Prostate gland (tissue), 2 donors: ENCODE measurements at regions not wholly inside any gene's neighbourhood (a gene's known extent, or its start where the extent isn't known, plus 50 kb on each side); places are given as distances from the start of the nearest gene placed in this dataset.

Experiments
- DNase-seq: peaks from one replicate; pipeline ENCODE4 v3.0.0-alpha.2; 2019; ENCODE audit warnings: low spot score
- H3K27ac ChIP-seq, 2 donors: fragments of 200-600 bp; sonication (generic); 2 replicates each; pipeline ENCODE4 v1.5.1; 2017 to 2019
- H3K27me3 ChIP-seq: fragments of 200-600 bp; sonication (generic); replicated peaks from 2 replicates; pipeline ENCODE4 v1.5.1; 2019; ENCODE audit not compliant: insufficient read depth
- H3K36me3 ChIP-seq, 2 donors: fragments of 200-600 bp; sonication (generic); 1 replicate in 1 of 2; 2 replicates in 1 of 2; pipeline versions ENCODE4 v1.5.1 to v1.8.1; 2017 to 2019
- H3K4me1 ChIP-seq: fragments of 200-600 bp; sonication (generic); replicated peaks from 2 replicates; pipeline ENCODE4 v1.5.1; 2019
- H3K4me3 ChIP-seq, 2 donors: fragments of 200-600 bp; sonication (generic); 2 replicates each; pipeline ENCODE4 v1.5.1; 2017 to 2019
- H3K9me3 ChIP-seq: fragments of 200-600 bp; sonication (generic); 2 replicates; pipeline ENCODE4 v1.5.1; 2017
- CTCF ChIP-seq, 4 experiments: fragments of 200-600 bp in 2 of 4; fragments of 450-650 bp in 2 of 4; sonication (generic) in 2 of 4; IDR thresholded peaks; 1 replicate in 3 of 4; 2 replicates in 1 of 4; pipeline ENCODE4 v1.5.1; 2016 to 2019; ENCODE audit warnings: antibody characterized with exemption in 4 of 4, mild to moderate bottlenecking in 2 of 4, moderate library complexity in 2 of 4
- POLR2A ChIP-seq: fragments of 450-650 bp; IDR thresholded peaks from one replicate; pipeline ENCODE4 v1.6.1; 2016; ENCODE audit warnings: antibody characterized with exemption, mild to moderate bottlenecking
- POLR2AphosphoS5 ChIP-seq: sonication (generic); formaldehyde crosslinking; IDR thresholded peaks from one replicate; pipeline ENCODE4 v1.6.1; 2017; ENCODE audit warnings: antibody characterized with exemption
- WGBS: methylation state at CpG from one replicate; pipeline ENCODE4 v1.1.5; 2018; 5-methylcytosine and 5-hydroxymethylcytosine counted together
- intact Hi-C: fragments of 100-400 bp; cut with DNase I; formaldehyde crosslinking; loops from one replicate; pipeline ENCODE4 v1.14.2; 2022

- H3K9me3 ChIP-seq, result no peaks in the 10 kb centered on the region
- H3K4me3 ChIP-seq, result no peak overlapping the region
- no peak for DNase-seq
- H3K36me3 ChIP-seq, result no peaks in the 10 kb centered on the region
- H3K4me1 ChIP-seq, result no peaks in the 10 kb centered on the region
- H3K27ac ChIP-seq, result no peak overlapping the region
- intact Hi-C loops, result loop anchor here (10.0 kb wide), 1 partner anchor 207 kb away; no protein-coding TSS in a partner anchor
- H3K27me3 ChIP-seq, result peaks cover 6% of the 10 kb centered on the region
- 57% methylated on average over 40 of the region's 40 CpGs for WGBS
- TF ChIP-seq POLR2AphosphoS5, result no peak
- no peak for TF ChIP-seq CTCF (IDR thresholded peaks at IDR 0.05)
- no peak for TF ChIP-seq POLR2A
These were observed 249.1 kb downstream of the C16orf95 start for GRCh38 chr16:87067836-87068761.

- H3K4me3 ChIP-seq, result no peak overlapping the region
- DNase-seq, result no peak
- peaks cover 6% of the 10 kb centered on the region for H3K27me3 ChIP-seq
- intact Hi-C loops, result loop anchor here (10.0 kb wide), 1 partner anchor 206 kb away; no protein-coding TSS in a partner anchor
- WGBS, result 73% methylated on average over 20 of the region's 20 CpGs
- TF ChIP-seq POLR2AphosphoS5 (no peak), POLR2A (no peak), CTCF (IDR thresholded peaks at IDR 0.05) (no peak)
- no peaks in the 10 kb centered on the region for H3K9me3 ChIP-seq
- H3K4me1 ChIP-seq, result no peaks in the 10 kb centered on the region
- no peaks in the 10 kb centered on the region for H3K36me3 ChIP-seq
- H3K27ac ChIP-seq, result no peak overlapping the region
These were observed 248.4 kb downstream of the C16orf95 start for GRCh38 chr16:87068762-87069150.

- intact Hi-C loops, result no loop called here
- TF ChIP-seq POLR2A (no peak), POLR2AphosphoS5 (no peak), CTCF (IDR thresholded peaks at IDR 0.05) (no peak)
- no peak for DNase-seq
- Histone ChIP-seq H3K4me1 (no peaks in the 10 kb centered on the region), H3K9me3 (no peaks in the 10 kb centered on the region), H3K36me3 (no peaks in the 10 kb centered on the region), H3K27me3 (peaks cover 6% of the 10 kb centered on the region), H3K27ac (no peak overlapping the region), H3K4me3 (no peak overlapping the region)
- 85% methylated on average over 5 of the region's 9 CpGs for WGBS
These were observed 246.5 kb downstream of the C16orf95 start for GRCh38 chr16:87070657-87071056.

GRCh38 chr16:87072101-87072500 lies 245.1 kb downstream of the C16orf95 start:
- no peak overlapping the region for H3K27ac ChIP-seq
- no peak overlapping the region for H3K4me3 ChIP-seq
- H3K27me3 ChIP-seq, result peaks cover 5% of the 10 kb centered on the region
- 72% methylated on average over 8 of the region's 8 CpGs for WGBS
- H3K9me3 ChIP-seq, result no peaks in the 10 kb centered on the region
- intact Hi-C loops, result no loop called here
- H3K4me1 ChIP-seq, result no peaks in the 10 kb centered on the region
- no peaks in the 10 kb centered on the region for H3K36me3 ChIP-seq
- TF ChIP-seq POLR2AphosphoS5 (no peak), POLR2A (no peak), CTCF (IDR thresholded peaks at IDR 0.05) (no peak)
- no peak for DNase-seq
